Spleen (tissue), 11 donors: ENCODE measurements at regions not wholly inside any gene's neighbourhood (a gene's known extent, or its start where the extent isn't known, plus 50 kb on each side); places are given as distances from the start of the nearest gene placed in this dataset.
A peak's percentile ranks its signal among the peaks of the same experiment; 100 is the strongest.

Experiments used
- DNase-seq: peaks from one replicate; pipeline ENCODE4 v3.0.0-alpha.2; 2020
- H3K27ac ChIP-seq, 8 donors: fragments of 200-600 bp; sonication (generic) in 7 of 8; 1 replicate in 4 of 8; 2 replicates in 4 of 8; pipeline versions ENCODE4 v1.5.0 to v1.8.0; 2016 to 2021; ENCODE audit warnings: inconsistent platforms in 4 of 8, mild to moderate bottlenecking in 4 of 8, moderate library complexity in 1 of 8
- H3K27me3 ChIP-seq, 7 donors: fragments of 200-600 bp; sonication (generic) in 6 of 7; replicated peaks in 1 of 7; 1 replicate in 4 of 7; 2 replicates in 3 of 7; pipeline versions ENCODE4 v1.5.0 to v1.8.0; 2016 to 2021; ENCODE audit warnings: inconsistent platforms in 3 of 7, mild to moderate bottlenecking in 1 of 7
- H3K36me3 ChIP-seq, 6 donors: fragments of 200-600 bp; sonication (generic) in 5 of 6; 1 replicate in 4 of 6; 2 replicates in 2 of 6; pipeline versions ENCODE4 v1.5.0 to v1.8.0; 2016 to 2021; ENCODE audit warnings: inconsistent platforms in 2 of 6
- H3K4me1 ChIP-seq, 6 donors: fragments of 200-600 bp; sonication (generic) in 5 of 6; 1 replicate in 3 of 6; 2 replicates in 3 of 6; pipeline versions ENCODE4 v1.5.0 to v1.8.0; 2016 to 2021; ENCODE audit warnings: inconsistent platforms in 3 of 6
- H3K4me3 ChIP-seq, 8 donors: fragments of 200-600 bp; sonication (generic) in 7 of 8; 1 replicate in 4 of 8; 2 replicates in 4 of 8; pipeline versions ENCODE4 v1.5.0 to v1.8.0; 2016 to 2021; ENCODE audit warnings: inconsistent platforms in 4 of 8, mild to moderate bottlenecking in 4 of 8, moderate library complexity in 2 of 8
- H3K9me3 ChIP-seq, 8 donors: fragments of 200-600 bp; sonication (generic) in 7 of 8; 1 replicate in 4 of 8; 2 replicates in 4 of 8; pipeline versions ENCODE4 v1.5.0 to v1.8.0; 2016 to 2021; ENCODE audit warnings: inconsistent platforms in 4 of 8
- CTCF ChIP-seq, 11 experiments: fragments of 200-600 bp in 7 of 11; fragments of 450-650 bp in 4 of 11; sonication (generic) in 4 of 11; IDR thresholded peaks in 8 of 11; conservative IDR thresholded peaks in 3 of 11; 1 replicate in 7 of 11; 2 replicates in 4 of 11; pipeline versions ENCODE4 v1.4.0 to v1.8.0; 2016 to 2021; ENCODE audit warnings: antibody characterized with exemption in 11 of 11, inconsistent platforms in 4 of 11, mild to moderate bottlenecking in 1 of 11
- POLR2A ChIP-seq, 3 donors: fragments of 450-650 bp; IDR thresholded peaks; one replicate each; pipeline ENCODE4 v1.5.1; 2017; ENCODE audit warnings: antibody characterized with exemption in 3 of 3, mild to moderate bottlenecking in 1 of 3
- POLR2AphosphoS5 ChIP-seq, 3 donors: sonication (generic); formaldehyde crosslinking; IDR thresholded peaks; one replicate each; pipeline ENCODE4 v1.5.1; 2017; ENCODE audit warnings: antibody characterized with exemption in 3 of 3
- WGBS, 5 donors: extraction: QIAGEN DNeasy Blood & Tissue Kit in 3 of 5; methylation state at CpG; one replicate each; pipeline versions ENCODE4 v1.1.5 to v1.1.7; 2013 to 2018; 5-methylcytosine and 5-hydroxymethylcytosine counted together
- intact Hi-C: fragments of 100-400 bp; cut with DNase I; formaldehyde crosslinking; loops from one replicate; pipeline ENCODE4 v1.15.0; 2023; ENCODE audit warnings: low total_unique reads
- donor health status: healthy with polysubstance abuse.
- donor health status: DM: no; HTN: no; CAD: no; lungs with moderate emphysema.
- donor health status: DM: no; HTN: no; CAD: no.
- donor health status: Bipolar disorder and iron deficiency.
- donor health status: healthy.
- donor health status: DM: no; HTN: no; CAD: no.
- donor health status: DM: yes; HTN: yes; CAD: no.

DNA sequence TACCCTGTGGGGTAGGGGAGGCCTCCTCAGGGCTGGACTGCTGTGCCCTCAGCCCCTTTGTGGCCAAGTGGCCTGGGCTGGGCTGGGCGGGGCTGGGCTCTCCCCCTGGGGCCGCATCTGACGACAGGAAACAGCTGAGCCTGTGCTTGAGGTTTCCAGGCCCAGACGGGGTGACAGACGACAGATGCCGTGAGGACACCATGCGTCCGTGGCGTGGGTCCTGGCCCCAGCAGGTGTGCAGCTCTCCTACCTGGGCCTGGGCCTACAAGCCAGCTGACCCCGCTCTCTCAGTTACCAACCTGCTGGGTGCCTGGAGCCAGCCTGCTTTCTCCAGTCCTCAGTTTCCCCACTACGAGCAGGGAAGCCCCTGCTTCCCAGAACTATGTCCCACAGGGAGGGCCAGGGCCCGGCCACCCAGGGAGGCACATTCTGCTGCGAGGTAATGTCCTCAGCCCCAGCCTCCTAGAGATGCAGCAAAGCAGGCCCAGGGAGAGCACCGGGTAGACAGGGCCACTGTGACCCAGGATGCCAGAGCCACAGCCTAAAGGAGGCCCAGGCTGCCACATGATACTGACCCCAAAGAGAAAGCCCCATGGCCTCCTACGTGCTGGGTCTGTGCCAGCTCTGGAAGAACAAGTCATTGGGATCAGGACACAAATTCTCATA lies 181.3 kb downstream of the IGLL1 start:
- 47 to 71% (median 57%) methylated on average over 9 to 15 of the region's 15 CpGs for WGBS, 5 donors
- intact Hi-C loops, result no loop called here
- peak; percentile 70 for DNase-seq

DNA sequence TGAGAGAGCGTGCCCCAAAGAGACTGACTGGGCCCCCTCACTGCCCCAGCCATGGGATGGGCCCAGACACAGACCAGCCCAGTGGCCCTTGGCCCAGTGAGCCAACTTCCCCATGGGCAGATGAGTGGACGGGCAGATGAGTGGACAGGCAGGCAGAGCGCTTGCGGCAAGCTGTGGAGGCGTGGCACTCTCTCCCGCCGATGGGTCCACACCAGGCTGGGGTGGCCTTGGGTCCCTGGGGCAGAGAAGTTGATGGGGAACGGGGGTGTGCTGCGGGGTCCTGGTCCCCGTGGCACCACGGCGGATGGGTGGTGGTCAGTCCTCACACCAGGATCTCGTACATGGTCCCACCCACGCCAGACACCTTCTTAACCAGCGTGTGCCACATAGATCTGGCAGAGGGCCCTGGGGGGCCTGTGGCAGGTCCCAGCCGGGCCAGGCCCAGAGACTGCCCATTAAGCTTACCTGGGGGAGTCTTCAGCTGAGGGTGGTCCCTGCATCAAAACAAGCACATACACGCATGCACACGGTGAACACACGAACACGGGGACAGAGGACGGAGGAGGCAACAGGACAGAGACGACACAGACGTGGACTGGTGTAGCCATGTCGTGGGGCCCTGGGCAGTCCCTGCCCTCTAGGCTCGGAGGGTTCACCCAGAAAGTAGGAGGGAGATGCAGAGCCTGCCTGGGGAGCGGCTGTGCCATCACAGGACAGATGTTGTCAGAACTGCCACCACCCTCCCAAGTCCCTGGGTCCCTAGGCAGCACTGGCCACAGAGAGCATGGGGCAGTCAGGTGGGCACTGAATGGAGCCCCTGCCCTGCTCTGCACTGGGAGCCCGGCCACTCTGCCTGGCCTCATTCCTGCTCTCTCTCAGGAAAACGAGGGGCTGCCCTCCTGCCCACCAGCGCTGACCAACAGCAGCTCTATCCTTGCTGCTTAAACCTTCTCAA lies 182.2 kb downstream of the IGLL1 start:
- Histone ChIP-seq H3K27ac (no peak overlapping the region), H3K9me3 (no peaks in the 10 kb centered on the region), H3K4me3 (no peak overlapping the region), H3K36me3 (no peaks in the 10 kb centered on the region), H3K27me3 (peaks cover 0 to 30% (median 0%) of the 10 kb centered on the region in 7 donors), H3K4me1 (peaks cover 0 to 10% (median 1%) of the 10 kb centered on the region in 6 donors)
- DNase-seq, result no peak
- no peak for TF ChIP-seq POLR2A (IDR thresholded peaks at IDR 0.05)
- TF ChIP-seq POLR2AphosphoS5 (IDR thresholded peaks at IDR 0.05), result no peak
- no peak for TF ChIP-seq CTCF (IDR thresholded peaks at IDR 0.05 in 8 of 11, conservative IDR thresholded peaks at IDR 0.05 in 3 of 11)
- intact Hi-C loops, result no loop called here
- WGBS, 5 donors, result 84 to 94% (median 92%) methylated on average over 22 to 29 of the region's 29 CpGs

More for the DNA sequence above, 181.3 kb downstream of the IGLL1 start:
- Histone ChIP-seq H3K4me3 (no peak overlapping the region), H3K9me3 (no peaks in the 10 kb centered on the region), H3K27ac (no peak overlapping the region), H3K36me3 (no peaks in the 10 kb centered on the region), H3K27me3 (peaks cover 0 to 40% (median 0%) of the 10 kb centered on the region in 7 donors), H3K4me1 (peaks cover 0 to 12% (median 2%) of the 10 kb centered on the region in 6 donors)
- no peak for TF ChIP-seq POLR2AphosphoS5 (IDR thresholded peaks at IDR 0.05)
- TF ChIP-seq CTCF (IDR thresholded peaks at IDR 0.05 in 8 of 11, conservative IDR thresholded peaks at IDR 0.05 in 3 of 11), result no peak
- TF ChIP-seq POLR2A (IDR thresholded peaks at IDR 0.05), result no peak

GRCh38 chr22:23397008-23397612 lies 183.0 kb downstream of the IGLL1 start:
- H3K36me3 ChIP-seq, result no peaks in the 10 kb centered on the region
- H3K27me3 ChIP-seq, result peaks cover 0 to 24% (median 0%) of the 10 kb centered on the region in 7 donors
- no peak overlapping the region for H3K27ac ChIP-seq
- H3K4me3 ChIP-seq, result no peak overlapping the region
- intact Hi-C loops, result no loop called here
- H3K9me3 ChIP-seq, result no peaks in the 10 kb centered on the region
- no peak for DNase-seq
- H3K4me1 ChIP-seq, result peaks cover 0 to 4% (median 0%) of the 10 kb centered on the region in 6 donors
- WGBS, 5 donors, result 83 to 93% (median 90%) methylated on average over 20 to 26 of the region's 26 CpGs
- TF ChIP-seq CTCF (IDR thresholded peaks at IDR 0.05 in 8 of 11, conservative IDR thresholded peaks at IDR 0.05 in 3 of 11) (no peak), POLR2AphosphoS5 (IDR thresholded peaks at IDR 0.05) (no peak), POLR2A (IDR thresholded peaks at IDR 0.05) (no peak)
